Epithelial cell of proximal tubule (primary cell): ENCODE measurements at regions not wholly inside any gene's neighbourhood (a gene's known extent, or its start where the extent isn't known, plus 50 kb on each side); places are given as distances from the start of the nearest gene placed in this dataset.

Source experiments
- DNase-seq: peaks from one replicate; pipeline ENCODE4 v3.0.0-alpha.2; 2011; ENCODE audit warnings: low read depth
- H3K4me3 ChIP-seq: 2 replicates; pipeline ENCODE4 v1.5.1; 2011; ENCODE audit warnings: low read depth, mild to moderate bottlenecking, low read length
- CTCF ChIP-seq: conservative IDR thresholded peaks from 2 replicates; pipeline ENCODE4 v1.5.1; 2012; ENCODE audit warnings: low read depth, mild to moderate bottlenecking, low read length

- H3K4me3 ChIP-seq: no peak overlapping the region
- TF ChIP-seq CTCF: no peak
Measured at GRCh38 chrX:114365065-114365834, 218.6 kb upstream of the HTR2C start.

GRCh38 chrX:114372937-114373336 is 210.9 kb upstream of the HTR2C start:
- DNase-seq: no peak
- no peak overlapping the region for H3K4me3 ChIP-seq
- TF ChIP-seq CTCF: no peak

More at GRCh38 chrX:114365065-114365834, 218.6 kb upstream of the HTR2C start:
- no peak for DNase-seq

DNA sequence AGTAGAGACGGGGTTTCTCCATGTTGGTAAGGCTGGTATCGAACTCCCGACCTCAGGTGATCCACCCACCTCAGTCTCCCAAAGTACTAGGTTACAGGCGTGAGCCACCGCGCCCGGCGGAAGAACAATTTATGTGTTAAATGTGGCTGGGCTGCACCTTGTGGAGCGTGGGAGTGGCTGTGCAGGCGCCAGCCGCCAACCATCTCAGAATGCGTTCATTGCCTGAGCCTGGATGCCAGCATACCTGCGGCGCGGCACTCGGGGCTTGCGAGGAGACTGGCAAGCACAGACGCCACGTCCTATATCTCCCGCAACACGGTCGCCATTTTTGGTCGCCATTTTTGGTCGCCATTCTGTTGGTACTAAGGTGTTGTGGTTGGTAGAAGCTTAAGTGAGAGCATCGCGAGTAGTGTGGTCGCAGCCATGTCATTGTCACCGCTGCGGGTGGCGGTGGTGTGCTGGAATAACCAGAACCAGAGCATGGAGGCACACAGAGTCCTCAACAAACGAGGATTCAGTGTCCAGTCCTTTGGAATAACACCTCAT is 193.6 kb upstream of the HTR2C start:
- TF ChIP-seq CTCF: no peak
- no peak overlapping the region for H3K4me3 ChIP-seq
- DNase-seq: no peak
